Testis (tissue), 2 donors: ENCODE measurements at regions not wholly inside any gene's neighbourhood (a gene's known extent, or its start where the extent isn't known, plus 50 kb on each side); places are given as distances from the start of the nearest gene placed in this dataset.

ENCODE experiments used
- POLR2A ChIP-seq: fragments of 450-650 bp; IDR thresholded peaks from one replicate; pipeline ENCODE4 v1.6.1; 2017; ENCODE audit warnings: antibody characterized with exemption, mild to moderate bottlenecking, moderate library complexity
- TF ChIP-seq, protein P1 (sequence below), 3 experiments: fragments of 450-650 bp in 2 of 3; fragments of 200-600 bp in 1 of 3; sonication (generic) in 1 of 3; IDR thresholded peaks; one replicate each; pipeline ENCODE4 v1.5.1; 2016 to 2019; ENCODE audit warnings: antibody characterized with exemption in 3 of 3, mild to moderate bottlenecking in 2 of 3, moderate library complexity in 1 of 3

GRCh38 chr15:97115761-97116070, 785.2 kb downstream of the NR2F2 start:
- TF ChIP-seq, protein P1, sequence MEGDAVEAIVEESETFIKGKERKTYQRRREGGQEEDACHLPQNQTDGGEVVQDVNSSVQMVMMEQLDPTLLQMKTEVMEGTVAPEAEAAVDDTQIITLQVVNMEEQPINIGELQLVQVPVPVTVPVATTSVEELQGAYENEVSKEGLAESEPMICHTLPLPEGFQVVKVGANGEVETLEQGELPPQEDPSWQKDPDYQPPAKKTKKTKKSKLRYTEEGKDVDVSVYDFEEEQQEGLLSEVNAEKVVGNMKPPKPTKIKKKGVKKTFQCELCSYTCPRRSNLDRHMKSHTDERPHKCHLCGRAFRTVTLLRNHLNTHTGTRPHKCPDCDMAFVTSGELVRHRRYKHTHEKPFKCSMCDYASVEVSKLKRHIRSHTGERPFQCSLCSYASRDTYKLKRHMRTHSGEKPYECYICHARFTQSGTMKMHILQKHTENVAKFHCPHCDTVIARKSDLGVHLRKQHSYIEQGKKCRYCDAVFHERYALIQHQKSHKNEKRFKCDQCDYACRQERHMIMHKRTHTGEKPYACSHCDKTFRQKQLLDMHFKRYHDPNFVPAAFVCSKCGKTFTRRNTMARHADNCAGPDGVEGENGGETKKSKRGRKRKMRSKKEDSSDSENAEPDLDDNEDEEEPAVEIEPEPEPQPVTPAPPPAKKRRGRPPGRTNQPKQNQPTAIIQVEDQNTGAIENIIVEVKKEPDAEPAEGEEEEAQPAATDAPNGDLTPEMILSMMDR (IDR thresholded peaks at IDR 0.05), result no peak
- TF ChIP-seq POLR2A, result no peak
